HCT116 (cell line): ENCODE measurements at regions not wholly inside any gene's neighbourhood (a gene's known extent, or its start where the extent isn't known, plus 50 kb on each side); places are given as distances from the start of the nearest gene placed in this dataset.

Source experiments
- ATAC-seq: fragments of 200-7000 bp; cut with Tn5 transposase; 2 replicates; pipeline ENCODE4 v1.9.1; 2020; ENCODE audit warnings: mild to moderate bottlenecking, moderate library complexity
- BruUV-seq: library from RNA; stranded (reverse); fragments of 400-500 nt; replicated peaks from 2 replicates; lab custom pipeline; 2021; lab: Mats Ljungman, UMichigan
- CTCF ChIA-PET: fragments of 300-600 bp; sonication (Branson Sonifier 250); formaldehyde crosslinking; loops from one replicate; lab custom pipeline; 2021; ENCODE audit warnings: antibody characterized with exemption; lab: Charles Lee
- POLR2A ChIA-PET: fragments of 300-600, 350-600 bp; sonication (Branson Sonifier 250); formaldehyde crosslinking; loops from one replicate; lab custom pipeline; 2021; ENCODE audit warnings: antibody characterized with exemption; lab: Charles Lee
- RAD21 ChIA-PET, 2 experiments: fragments of 300-600 bp; sonication (Branson Sonifier 250); formaldehyde crosslinking; loops; one replicate each; lab custom pipeline; 2023; ENCODE audit warnings: low total read pairs in 2 of 2; ENCODE audit not compliant: uncharacterized antibody in 2 of 2, unreplicated experiment in 2 of 2, low non-redundant PET in 1 of 2; lab: Charles Lee
- DNase-seq: peaks from one replicate; pipeline ENCODE4 v3.0.0-alpha.2; 2010; ENCODE audit warnings: low read depth, low spot score
- H2AFZ ChIP-seq: fragments of 200-600 bp; shearing (Covaris generic), sonication (generic); 2 replicates; pipeline ENCODE4 v1.6.1; 2017; ENCODE audit warnings: low read depth, mixed run types, mixed read lengths, antibody characterized with exemption, low read length; ENCODE audit not compliant: poor library complexity, severe bottlenecking
- H3K27ac ChIP-seq: 2 replicates; pipeline ENCODE4 v1.5.1; 2012; ENCODE audit warnings: low read depth, low read length
- H3K27me3 ChIP-seq: fragments of 200-600 bp; sonication (generic); 2 replicates; pipeline ENCODE4 v1.6.1; 2016; ENCODE audit warnings: mixed run types, low read length, mixed read lengths; ENCODE audit not compliant: insufficient read depth
- H3K36me3 ChIP-seq, 2 experiments: fragments of 200-500 bp in 1 of 2; fragments of 200-600 bp in 1 of 2; sonication (Bioruptor generic) in 1 of 2; sonication (generic) in 1 of 2; 2 replicates each; pipeline versions ENCODE4 v1.5.1 to v1.6.1; 2014 to 2016; ENCODE audit warnings: low read length in 2 of 2, inconsistent platforms in 1 of 2, mixed read lengths in 1 of 2, mixed run types in 1 of 2; ENCODE audit not compliant: insufficient read depth in 2 of 2, control insufficient read depth in 1 of 2
- H3K4me1 ChIP-seq, 2 experiments: fragments of 200-600 bp in 1 of 2; sonication (generic) in 1 of 2; 2 replicates each; pipeline versions ENCODE4 v1.5.1 to v1.6.1; 2012 to 2017; ENCODE audit warnings: low read length in 2 of 2, inconsistent platforms in 1 of 2, mild to moderate bottlenecking in 1 of 2, mixed read lengths in 1 of 2, mixed run types in 1 of 2, moderate library complexity in 1 of 2; ENCODE audit not compliant: insufficient read depth in 2 of 2, control insufficient read depth in 1 of 2
- H3K4me2 ChIP-seq: fragments of 200-600 bp; sonication (generic); 2 replicates; pipeline ENCODE4 v1.6.1; 2017; ENCODE audit warnings: mixed run types, low read length, mixed read lengths
- H3K4me3 ChIP-seq, 2 experiments: fragments of 200-600 bp in 1 of 2; sonication (generic) in 1 of 2; replicated peaks in 1 of 2; 2 replicates each; pipeline ENCODE4 v1.5.1; 2011 to 2016; ENCODE audit warnings: low read length in 2 of 2, control low read depth in 1 of 2, low read depth in 1 of 2, mild to moderate bottlenecking in 1 of 2, mixed read lengths in 1 of 2, mixed run types in 1 of 2
- H3K79me2 ChIP-seq: fragments of 200-600 bp; sonication (generic); 2 replicates; pipeline ENCODE4 v1.6.1; 2017; ENCODE audit warnings: mild to moderate bottlenecking, mixed run types, low read length, moderate library complexity, mixed read lengths; ENCODE audit not compliant: insufficient read depth
- H3K9ac ChIP-seq: fragments of 200-600 bp; sonication (generic); 2 replicates; pipeline ENCODE4 v1.6.1; 2016; ENCODE audit warnings: low read length, mixed read lengths
- H3K9me2 ChIP-seq: fragments of 200-600 bp; sonication (generic), shearing (Covaris generic); 2 replicates; pipeline ENCODE4 v1.6.1; 2017; ENCODE audit warnings: mixed run types, mild to moderate bottlenecking, moderate library complexity; ENCODE audit not compliant: insufficient read depth
- H3K9me3 ChIP-seq, 2 experiments: fragments of 200-500 bp in 1 of 2; fragments of 200-600 bp in 1 of 2; sonication (Bioruptor generic) in 1 of 2; sonication (generic) in 1 of 2; 2 replicates each; pipeline ENCODE4 v1.6.1; 2014 to 2017; ENCODE audit warnings: low read length in 2 of 2, mixed read lengths in 2 of 2, inconsistent platforms in 1 of 2, low read depth in 1 of 2, mild to moderate bottlenecking in 1 of 2, mixed run types in 1 of 2, moderate library complexity in 1 of 2; ENCODE audit not compliant: control insufficient read depth in 1 of 2, insufficient read depth in 1 of 2
- H4K20me1 ChIP-seq: fragments of 200-600 bp; sonication (generic), shearing (Covaris generic); 2 replicates; pipeline ENCODE4 v1.6.1; 2017; ENCODE audit warnings: mixed run types, mild to moderate bottlenecking, moderate library complexity; ENCODE audit not compliant: insufficient read depth
- JUND ChIP-seq: IDR thresholded peaks from 2 replicates; pipeline ENCODE4 v1.6.1; 2012
- RAD21 ChIP-seq: IDR thresholded peaks from 2 replicates; pipeline ENCODE4 v1.6.1; 2012; ENCODE audit warnings: low read depth, mild to moderate bottlenecking
- REST ChIP-seq: IDR thresholded peaks from 2 replicates; pipeline ENCODE4 v1.6.1; 2012; ENCODE audit warnings: low read depth
- SIN3A ChIP-seq: IDR thresholded peaks from 2 replicates; pipeline ENCODE4 v1.6.1; 2012; ENCODE audit warnings: low read depth
- ZBTB33 ChIP-seq: IDR thresholded peaks from 2 replicates; pipeline ENCODE4 v1.6.1; 2011; ENCODE audit warnings: mild to moderate bottlenecking, low read length, moderate library complexity; ENCODE audit not compliant: insufficient replicate concordance; ENCODE audit errors: extremely low read depth
- intact Hi-C: fragments of 100-400 bp; cut with micrococcal nuclease; formaldehyde crosslinking; loops from 2 replicates; pipeline ENCODE4 v1.10.0; 2022

- DNase-seq = no peak
- Histone ChIP-seq H4K20me1 (no peaks in the 10 kb centered on the region), H2AFZ (no peak overlapping the region), H3K4me1 (no peaks in the 10 kb centered on the region), H3K79me2 (no peaks in the 10 kb centered on the region), H3K9ac (no peak overlapping the region), H3K9me2 (no peaks in the 10 kb centered on the region), H3K4me2 (no peak overlapping the region), H3K4me3 (no peak overlapping the region), H3K27ac (no peak overlapping the region), H3K36me3 (no peaks in the 10 kb centered on the region), H3K9me3 (peaks cover 3 to 6% of the 10 kb centered on the region in 2 experiments; a peak in 1 of 4 replicates), H3K27me3 (no peaks in the 10 kb centered on the region)
- ChIA-PET CTCF (no interaction called here), RAD21 (no interaction called here), POLR2A (no interaction called here)
- no TSS peak for BruUV-seq
- no peak for TF ChIP-seq RAD21
- ATAC-seq = no peak
- intact Hi-C loops = no loop called here
Measured at GRCh38 chr11:91258876-91259275, 965.7 kb upstream of the FAT3 start.

- Histone ChIP-seq H4K20me1 (no peaks in the 10 kb centered on the region), H3K9me3 (peaks cover 3 to 4% of the 10 kb centered on the region in 2 experiments; a peak in 1 of 4 replicates), H3K4me2 (no peak overlapping the region), H3K36me3 (no peaks in the 10 kb centered on the region), H3K79me2 (no peaks in the 10 kb centered on the region), H3K4me3 (no peak overlapping the region), H3K9me2 (no peaks in the 10 kb centered on the region), H3K9ac (no peak overlapping the region), H2AFZ (no peak overlapping the region), H3K27me3 (no peaks in the 10 kb centered on the region), H3K4me1 (no peaks in the 10 kb centered on the region), H3K27ac (no peak overlapping the region)
- ChIA-PET CTCF (no interaction called here), RAD21 (no interaction called here), POLR2A (no interaction called here)
- DNase-seq (no peak), ATAC-seq (no peak)
- intact Hi-C loops = no loop called here
- no peak for TF ChIP-seq REST
- TF ChIP-seq RAD21 = no peak
- TF ChIP-seq JUND = no peak
- no peak for TF ChIP-seq SIN3A
- no peak for TF ChIP-seq ZBTB33
- no TSS peak for BruUV-seq
Measured at GRCh38 chr11:91257667-91258066, 967.0 kb upstream of the FAT3 start.
